ENCODE measurements at regions not wholly inside any gene's neighbourhood (a gene's known extent, or its start where the extent isn't known, plus 50 kb on each side); places are given as distances from the start of the nearest gene placed in this dataset.
"Not testable (repeated sequence)": the region's sequence is repeated elsewhere in the genome, so short reads cannot be mapped to it uniquely, and the experiment has no call there.

DNA sequence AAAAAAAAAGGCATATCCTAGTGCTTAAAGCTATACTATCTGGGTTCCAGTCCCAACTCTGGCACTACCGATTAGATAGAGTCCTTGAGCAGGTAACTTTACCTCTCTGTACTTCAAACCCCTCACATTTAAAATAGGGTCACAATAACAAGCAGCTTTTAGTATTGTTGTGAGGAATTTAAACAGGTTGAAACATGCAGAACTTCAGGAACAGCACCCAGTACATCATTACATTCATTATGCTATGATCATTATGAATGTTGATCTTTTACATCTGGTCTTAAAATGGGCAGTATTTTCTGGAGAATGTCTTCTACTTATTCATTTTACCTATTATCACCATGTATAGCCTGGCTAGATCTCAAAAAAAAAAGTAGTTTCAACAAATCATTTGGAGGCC is 176.1 kb upstream of the CCDC54 start:
- Histone ChIP-seq H2AFZ (ENCODE audit: low read depth, low read length) (no peak overlapping the region), H3K79me2 (ENCODE audit: insufficient read depth, low read length) (no peaks in the 10 kb centered on the region), H3K27me3 (ENCODE audit: insufficient read depth, low read length, poor library complexity) (no peaks in the 10 kb centered on the region), H3K4me3 (ENCODE audit: low read depth in 1 of 2, low read length in 2 of 2) (no peak overlapping the region), H3K4me2 (ENCODE audit: insufficient read depth, low read length) (no peak overlapping the region), H3K4me1 (ENCODE audit: insufficient read depth, low read length) (peaks cover 4% of the 10 kb centered on the region; the same call in 1 of the 2 replicates), H3K9me3 (ENCODE audit: insufficient read depth, low read length, severe bottlenecking) (no peaks in the 10 kb centered on the region), H3K36me3 (ENCODE audit: insufficient read depth, low read length) (no peaks in the 10 kb centered on the region), H3K27ac (ENCODE audit: low read length) (no peak overlapping the region), H3K9ac (ENCODE audit: low read depth, low read length) (no peak overlapping the region), H4K20me1 (ENCODE audit: insufficient read depth, low read length) (no peaks in the 10 kb centered on the region)
- DNase-seq (no peak), ATAC-seq (ENCODE audit: insufficient read depth, low read depth) (no peak)
- TF ChIP-seq EZH2 (IDR thresholded peaks at IDR 0.05; ENCODE audit: borderline replicate concordance, low read depth, low read length, severe bottlenecking): no peak
- TF ChIP-seq, protein P1, sequence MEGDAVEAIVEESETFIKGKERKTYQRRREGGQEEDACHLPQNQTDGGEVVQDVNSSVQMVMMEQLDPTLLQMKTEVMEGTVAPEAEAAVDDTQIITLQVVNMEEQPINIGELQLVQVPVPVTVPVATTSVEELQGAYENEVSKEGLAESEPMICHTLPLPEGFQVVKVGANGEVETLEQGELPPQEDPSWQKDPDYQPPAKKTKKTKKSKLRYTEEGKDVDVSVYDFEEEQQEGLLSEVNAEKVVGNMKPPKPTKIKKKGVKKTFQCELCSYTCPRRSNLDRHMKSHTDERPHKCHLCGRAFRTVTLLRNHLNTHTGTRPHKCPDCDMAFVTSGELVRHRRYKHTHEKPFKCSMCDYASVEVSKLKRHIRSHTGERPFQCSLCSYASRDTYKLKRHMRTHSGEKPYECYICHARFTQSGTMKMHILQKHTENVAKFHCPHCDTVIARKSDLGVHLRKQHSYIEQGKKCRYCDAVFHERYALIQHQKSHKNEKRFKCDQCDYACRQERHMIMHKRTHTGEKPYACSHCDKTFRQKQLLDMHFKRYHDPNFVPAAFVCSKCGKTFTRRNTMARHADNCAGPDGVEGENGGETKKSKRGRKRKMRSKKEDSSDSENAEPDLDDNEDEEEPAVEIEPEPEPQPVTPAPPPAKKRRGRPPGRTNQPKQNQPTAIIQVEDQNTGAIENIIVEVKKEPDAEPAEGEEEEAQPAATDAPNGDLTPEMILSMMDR (IDR thresholded peaks at IDR 0.05; ENCODE audit: borderline replicate concordance, extremely low read depth, low read length, poor library complexity, severe bottlenecking): no peak

DNA sequence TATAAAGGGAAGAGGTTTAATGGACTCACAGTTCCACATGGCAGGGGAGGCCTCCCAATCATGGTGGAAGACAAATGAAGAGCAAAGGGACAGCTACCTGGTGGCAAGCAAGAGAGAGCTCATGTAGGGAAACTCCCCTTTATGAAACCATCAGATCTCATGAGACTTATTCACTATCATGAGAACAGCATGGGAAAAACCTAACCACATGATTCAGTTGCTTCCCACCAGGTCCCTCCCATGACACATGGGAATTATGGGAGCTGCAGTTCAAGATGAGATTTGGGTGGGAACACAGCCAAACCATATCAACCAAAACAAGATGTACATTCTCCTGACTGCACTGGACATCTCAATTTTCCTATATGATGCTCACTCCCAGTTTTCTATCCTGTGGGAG is 174.4 kb upstream of the CCDC54 start:
- H3K36me3 ChIP-seq (ENCODE audit: insufficient read depth, low read length); DNase-seq; H3K4me3 ChIP-seq (ENCODE audit: low read depth in 1 of 2, low read length in 2 of 2); H3K79me2 ChIP-seq (ENCODE audit: insufficient read depth, low read length); H2AFZ ChIP-seq (ENCODE audit: low read depth, low read length); H3K4me2 ChIP-seq (ENCODE audit: insufficient read depth, low read length); H3K4me1 ChIP-seq (ENCODE audit: insufficient read depth, low read length); H4K20me1 ChIP-seq (ENCODE audit: insufficient read depth, low read length); H3K9ac ChIP-seq (ENCODE audit: low read depth, low read length); H3K9me3 ChIP-seq (ENCODE audit: insufficient read depth, low read length, severe bottlenecking); ATAC-seq (ENCODE audit: insufficient read depth, low read depth); H3K27ac ChIP-seq (ENCODE audit: low read length); H3K27me3 ChIP-seq (ENCODE audit: insufficient read depth, low read length, poor library complexity): not testable (repeated sequence)

DNA sequence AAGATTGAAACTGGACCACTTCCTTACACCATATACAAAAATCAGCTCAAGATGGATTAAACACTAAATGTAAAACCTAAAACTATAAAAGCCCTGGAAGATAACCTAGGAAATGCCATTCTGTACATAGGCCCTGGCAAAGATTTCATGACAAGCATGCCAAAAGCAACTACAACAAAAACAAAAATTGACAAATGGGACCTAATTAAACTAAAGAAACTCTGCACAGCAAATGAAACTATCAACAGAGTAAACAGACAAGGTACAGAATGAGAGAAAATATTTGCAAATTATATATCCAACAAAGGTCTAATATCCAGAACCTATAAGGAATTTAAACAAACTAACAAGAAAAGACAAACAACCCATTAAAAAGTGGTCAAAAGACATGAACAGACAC is 173.1 kb upstream of the CCDC54 start:
- Histone ChIP-seq H3K4me3 (ENCODE audit: low read depth in 1 of 2, low read length in 2 of 2) (no peak overlapping the region), H3K4me2 (ENCODE audit: insufficient read depth, low read length) (no peak overlapping the region), H4K20me1 (ENCODE audit: insufficient read depth, low read length) (no peaks in the 10 kb centered on the region), H3K36me3 (ENCODE audit: insufficient read depth, low read length) (no peaks in the 10 kb centered on the region), H3K9me3 (ENCODE audit: insufficient read depth, low read length, severe bottlenecking) (no peaks in the 10 kb centered on the region), H3K79me2 (ENCODE audit: insufficient read depth, low read length) (no peaks in the 10 kb centered on the region), H3K9ac (ENCODE audit: low read depth, low read length) (no peak overlapping the region), H3K27me3 (ENCODE audit: insufficient read depth, low read length, poor library complexity) (no peaks in the 10 kb centered on the region), H3K4me1 (ENCODE audit: insufficient read depth, low read length) (peaks cover 4% of the 10 kb centered on the region; the same call in 1 of the 2 replicates), H2AFZ (ENCODE audit: low read depth, low read length) (no peak overlapping the region), H3K27ac (ENCODE audit: low read length) (no peak overlapping the region)
- ATAC-seq (ENCODE audit: insufficient read depth, low read depth) (no peak), DNase-seq (no peak)
- TF ChIP-seq, protein P1 (IDR thresholded peaks at IDR 0.05; ENCODE audit: borderline replicate concordance, extremely low read depth, low read length, poor library complexity, severe bottlenecking): no peak
- TF ChIP-seq EZH2 (IDR thresholded peaks at IDR 0.05; ENCODE audit: borderline replicate concordance, low read depth, low read length, severe bottlenecking): no peak

DNA sequence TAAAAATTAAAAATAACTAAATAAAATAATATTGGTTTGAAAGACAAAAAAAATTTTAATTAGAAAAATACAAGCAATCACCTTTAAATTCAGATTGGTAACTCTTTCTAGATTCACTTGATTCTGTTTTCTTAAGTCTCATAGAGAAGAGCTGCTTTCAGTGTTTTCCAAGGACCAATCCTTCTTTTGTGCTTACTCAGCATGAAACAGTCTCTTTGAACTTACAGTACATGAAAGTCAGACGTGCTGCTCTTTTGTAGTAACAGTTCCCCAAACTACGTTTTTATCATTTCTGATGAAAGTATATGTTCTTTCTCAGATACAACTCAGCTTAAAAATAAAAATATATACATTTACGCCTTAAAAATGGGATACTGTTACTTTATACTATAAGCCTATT is 171.9 kb upstream of the CCDC54 start:
- Histone ChIP-seq H3K36me3 (ENCODE audit: insufficient read depth, low read length) (no peaks in the 10 kb centered on the region), H2AFZ (ENCODE audit: low read depth, low read length) (no peak overlapping the region), H3K9me3 (ENCODE audit: insufficient read depth, low read length, severe bottlenecking) (no peaks in the 10 kb centered on the region), H4K20me1 (ENCODE audit: insufficient read depth, low read length) (no peaks in the 10 kb centered on the region), H3K27me3 (ENCODE audit: insufficient read depth, low read length, poor library complexity) (no peaks in the 10 kb centered on the region), H3K9ac (ENCODE audit: low read depth, low read length) (no peak overlapping the region), H3K27ac (ENCODE audit: low read length) (no peak overlapping the region), H3K79me2 (ENCODE audit: insufficient read depth, low read length) (no peaks in the 10 kb centered on the region), H3K4me3 (ENCODE audit: low read depth in 1 of 2, low read length in 2 of 2) (no peak overlapping the region), H3K4me2 (ENCODE audit: insufficient read depth, low read length) (no peak overlapping the region), H3K4me1 (ENCODE audit: insufficient read depth, low read length) (peaks cover 4% of the 10 kb centered on the region; the same call in 1 of the 2 replicates)
- no peak for TF ChIP-seq EZH2 (IDR thresholded peaks at IDR 0.05; ENCODE audit: borderline replicate concordance, low read depth, low read length, severe bottlenecking)
- TF ChIP-seq, protein P1 (IDR thresholded peaks at IDR 0.05; ENCODE audit: borderline replicate concordance, extremely low read depth, low read length, poor library complexity, severe bottlenecking): no peak
- ATAC-seq (ENCODE audit: insufficient read depth, low read depth): no peak
- no peak for DNase-seq
